Inferior parietal cortex (tissue), 1 donor: ENCODE measurements at regions not wholly inside any gene's neighbourhood (a gene's known extent, or its start where the extent isn't known, plus 50 kb on each side); places are given as distances from the start of the nearest gene placed in this dataset.
"Not testable (repeated sequence)": the region's sequence is repeated elsewhere in the genome, so short reads cannot be mapped to it uniquely, and the experiment has no call there.

Experiments
- DNase-seq: peaks from one replicate; pipeline ENCODE4 v3.0.0-alpha.2; 2016; ENCODE audit errors: extremely low spot score

DNA sequence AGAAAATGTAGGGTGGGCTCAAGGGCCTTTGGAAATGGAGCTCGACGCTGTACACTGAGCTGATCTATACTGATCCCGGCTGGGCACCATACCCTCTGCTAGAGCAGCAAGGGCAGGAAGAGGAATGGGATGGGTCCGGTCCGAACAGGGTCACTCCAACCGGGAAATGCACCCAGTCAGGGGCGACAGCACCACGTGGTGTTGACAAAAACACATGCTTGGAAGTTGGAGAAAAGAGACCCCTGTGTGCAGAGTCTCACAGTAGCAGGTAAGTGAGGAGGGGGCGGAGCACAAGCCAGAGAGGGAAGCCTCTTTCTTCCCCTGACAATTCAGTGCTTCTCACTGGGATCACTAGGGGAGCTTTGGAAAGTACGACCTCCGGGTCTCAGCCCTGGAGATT, 84.1 kb upstream of the ASB18 start:
- DNase-seq = no peak

DNA sequence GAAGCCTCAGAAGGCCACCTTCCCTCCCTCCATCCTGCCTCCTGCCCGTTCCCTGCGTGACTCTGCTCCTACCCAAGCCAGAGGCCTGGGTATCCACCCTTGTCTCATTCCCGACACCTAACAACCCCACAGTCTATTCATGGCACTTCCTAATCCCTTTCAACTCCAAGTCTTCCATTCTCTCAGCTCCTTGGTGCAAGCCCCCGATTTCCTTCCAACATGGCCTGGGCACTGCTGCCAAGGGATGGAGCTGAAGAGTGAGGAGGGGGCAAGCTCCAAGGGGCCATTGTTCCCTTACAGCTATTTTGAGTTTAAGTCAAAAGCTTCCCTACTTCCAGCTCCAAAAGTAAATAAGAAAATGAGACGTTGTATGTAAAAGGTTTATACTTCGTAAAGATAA, 84.8 kb upstream of the ASB18 start:
- no peak for DNase-seq

DNA sequence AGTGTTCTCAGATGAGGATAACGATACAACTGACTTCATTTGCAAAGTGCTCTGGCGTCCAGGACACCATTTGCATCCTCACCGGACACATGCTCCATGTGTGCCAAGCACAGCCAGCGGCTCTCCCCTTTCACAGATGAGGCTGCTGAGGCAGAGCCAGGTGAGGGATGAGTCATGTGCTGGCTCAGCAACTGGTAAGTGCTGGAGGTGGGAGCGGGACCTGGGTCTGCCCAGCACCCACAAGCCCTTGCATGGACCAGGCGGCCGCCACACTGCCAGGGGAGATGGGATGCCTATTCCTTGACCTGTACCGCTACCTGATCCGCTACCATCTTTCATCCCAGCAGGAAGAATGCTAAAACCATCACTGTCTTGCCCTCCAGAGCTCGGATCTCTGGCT, 86.2 kb upstream of the ASB18 start:
- DNase-seq = no peak

DNA sequence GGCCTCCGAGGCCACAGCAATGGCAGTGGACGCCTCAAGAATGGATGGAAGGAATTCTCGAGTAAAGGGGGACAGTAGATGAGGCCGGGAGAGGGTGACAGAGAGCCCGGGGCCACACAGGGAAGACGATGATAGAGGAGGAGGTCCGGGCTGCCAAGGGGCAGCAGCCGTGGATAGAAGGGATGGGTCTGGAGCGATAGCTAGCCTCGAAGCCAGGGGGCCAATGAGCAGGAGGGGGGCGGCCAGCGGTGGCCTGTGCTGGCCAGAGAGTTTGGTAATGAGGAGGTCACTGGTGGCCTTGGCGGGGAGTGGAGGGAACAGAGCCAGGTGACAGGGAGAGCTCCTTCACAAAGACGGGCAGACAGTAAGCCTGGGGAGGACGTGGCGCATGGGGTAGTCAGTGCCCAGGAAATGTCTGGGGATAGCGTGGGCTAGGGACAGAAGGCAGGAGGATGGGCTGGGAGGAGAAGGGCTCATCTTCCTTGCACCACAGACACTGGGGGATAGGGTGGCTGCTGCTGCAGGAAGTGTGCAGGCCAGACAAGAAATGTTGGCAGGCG, 87.8 kb upstream of the ASB18 start:
- no peak for DNase-seq

DNA sequence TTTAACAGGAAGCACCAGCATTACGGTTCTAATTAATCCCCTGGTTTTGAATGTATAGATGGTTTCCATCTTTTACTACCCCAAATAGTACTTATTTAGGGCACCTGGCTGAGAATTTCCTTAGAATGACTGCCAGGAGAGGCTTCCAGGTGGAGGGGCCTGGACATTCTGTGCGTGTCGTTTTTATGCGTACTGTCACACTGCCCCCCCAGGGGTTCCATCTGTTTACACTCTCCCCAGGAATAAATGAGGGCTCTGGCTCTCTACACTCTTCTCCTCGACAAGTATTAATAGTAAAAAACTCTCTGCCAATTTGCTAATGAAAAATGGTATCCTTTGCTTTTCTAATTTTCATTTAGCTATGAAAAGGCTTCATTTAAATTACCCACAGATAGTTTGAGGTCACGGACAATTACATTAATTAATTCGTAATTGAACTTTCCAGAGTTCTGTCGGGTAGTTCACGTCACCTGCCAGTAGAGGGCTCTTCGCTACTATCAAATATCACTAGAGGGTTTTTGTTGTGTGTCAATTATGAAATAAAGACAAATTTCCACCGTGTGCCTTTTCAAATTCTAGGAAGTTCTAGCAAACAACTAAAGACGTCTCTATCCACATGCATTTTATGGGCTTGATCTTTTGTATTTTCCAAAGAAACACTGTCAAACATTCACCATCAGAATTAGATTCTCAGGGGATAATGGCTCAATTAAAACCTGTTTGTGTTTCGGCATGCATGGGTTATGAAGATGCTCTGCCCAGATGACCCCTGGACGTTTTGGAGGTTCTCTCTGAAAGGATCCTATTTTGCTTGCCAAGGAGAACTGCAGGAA, 88.8 kb upstream of the ASB18 start:
- DNase-seq = peak; percentile 73

DNA sequence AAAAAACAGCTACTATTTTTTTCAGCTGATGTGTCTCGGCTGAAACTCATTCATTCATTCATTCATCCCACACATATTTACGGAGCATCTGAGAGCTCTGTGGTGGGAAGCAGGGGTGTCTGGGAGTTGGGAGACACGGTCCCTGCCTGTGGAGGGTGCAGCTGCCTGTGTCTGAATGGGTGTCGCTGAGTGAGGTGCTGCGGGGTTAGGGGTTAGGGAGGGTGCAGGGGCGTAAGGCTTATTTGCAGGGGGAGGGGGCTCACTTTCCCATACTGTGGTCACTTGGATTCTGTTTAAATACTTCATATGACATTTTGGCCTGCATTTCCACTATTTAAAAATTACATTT, 89.4 kb upstream of the ASB18 start:
- DNase-seq = no peak

DNA sequence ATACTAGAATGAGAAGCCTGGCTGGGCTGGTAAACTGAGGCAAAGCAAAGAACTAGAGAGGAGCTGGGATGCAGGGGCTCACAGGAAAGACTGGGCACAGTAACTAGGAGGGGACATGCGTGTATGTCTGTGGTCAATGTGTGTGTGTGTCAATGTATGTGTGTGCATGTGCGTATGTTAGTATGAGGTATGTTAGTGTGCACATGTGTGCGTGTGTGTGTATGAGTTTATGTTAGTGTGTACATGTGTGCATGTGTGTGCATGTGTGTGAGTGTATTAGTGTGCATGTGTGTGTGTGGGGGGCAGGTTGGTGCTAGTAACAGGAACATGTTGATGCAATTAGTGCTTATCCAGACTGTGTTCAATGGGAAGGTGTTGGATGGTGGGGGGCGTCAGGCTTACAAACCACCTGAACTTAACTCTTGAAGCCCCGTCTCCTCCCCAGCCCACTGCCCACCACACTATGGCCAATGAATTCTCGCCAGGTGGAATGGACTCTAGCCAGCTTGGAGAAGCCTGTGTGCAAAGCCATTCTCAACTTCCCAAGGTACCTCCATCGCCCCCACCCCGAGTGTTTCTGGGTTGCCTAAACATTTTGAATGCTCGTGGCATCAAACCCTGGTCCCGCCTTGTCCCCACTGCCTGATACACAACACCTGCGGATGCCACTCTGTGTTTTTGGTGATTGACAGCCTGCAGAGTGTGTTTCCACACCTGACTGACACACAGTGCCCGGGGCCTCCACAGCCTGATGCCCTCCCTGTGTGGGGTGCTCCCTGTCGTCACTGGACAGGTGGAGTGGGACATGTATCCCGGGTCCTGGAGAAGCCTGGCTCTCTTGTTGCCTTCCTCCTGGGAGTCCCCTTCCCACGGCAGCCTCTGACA, 90.1 kb upstream of the ASB18 start:
- no peak for DNase-seq

DNA sequence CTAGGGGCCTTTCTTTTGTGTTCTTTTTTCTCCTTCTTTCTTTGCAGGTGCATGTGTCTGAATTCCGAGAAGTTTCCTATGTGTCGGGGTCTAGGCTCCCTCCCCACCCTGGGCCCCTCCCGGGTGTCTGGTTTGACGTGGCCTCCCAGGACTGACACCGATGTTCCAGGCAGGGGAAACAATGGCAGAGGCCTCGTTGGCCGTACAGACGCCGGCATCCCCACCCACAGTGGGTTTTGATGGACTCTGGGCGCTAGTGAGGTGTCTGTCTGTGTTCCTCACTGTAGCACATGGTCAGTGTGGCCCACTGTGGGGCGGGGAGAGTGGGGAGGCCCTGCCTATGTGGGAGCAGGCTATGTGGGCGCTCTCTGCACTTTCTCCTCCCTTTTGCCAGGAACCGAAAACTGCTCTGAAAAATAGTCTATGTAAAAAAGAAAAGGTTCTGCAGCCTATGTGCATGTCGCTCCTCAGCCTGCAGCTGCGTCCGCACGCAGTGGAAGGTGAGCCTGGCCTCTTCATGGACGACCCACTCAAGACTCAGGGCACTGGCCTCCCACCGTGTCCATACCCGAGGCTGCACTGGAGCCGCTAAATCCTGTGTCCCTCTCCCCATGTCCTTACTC, 90.9 kb upstream of the ASB18 start:
- DNase-seq = no peak

DNA sequence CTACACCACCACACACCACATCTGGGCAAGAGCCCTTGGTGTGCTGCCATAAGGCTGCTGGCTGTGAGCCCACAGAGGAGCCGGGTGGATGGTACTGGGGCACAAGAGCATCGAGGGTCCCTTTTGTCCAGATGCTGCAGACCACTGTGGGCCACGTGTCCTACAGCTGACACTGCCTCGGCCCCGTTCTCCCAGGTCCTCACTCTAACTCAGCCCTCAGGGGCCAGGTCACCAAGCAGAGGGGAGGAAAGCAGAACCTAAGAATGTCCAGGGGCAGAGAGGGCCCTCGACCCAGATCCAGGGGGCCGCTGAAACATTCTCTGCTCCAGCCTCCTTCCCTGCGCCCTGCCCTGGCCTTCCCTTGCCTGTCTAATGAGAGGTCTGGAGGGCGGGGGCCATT, 91.7 kb upstream of the ASB18 start:
- no peak for DNase-seq

DNA sequence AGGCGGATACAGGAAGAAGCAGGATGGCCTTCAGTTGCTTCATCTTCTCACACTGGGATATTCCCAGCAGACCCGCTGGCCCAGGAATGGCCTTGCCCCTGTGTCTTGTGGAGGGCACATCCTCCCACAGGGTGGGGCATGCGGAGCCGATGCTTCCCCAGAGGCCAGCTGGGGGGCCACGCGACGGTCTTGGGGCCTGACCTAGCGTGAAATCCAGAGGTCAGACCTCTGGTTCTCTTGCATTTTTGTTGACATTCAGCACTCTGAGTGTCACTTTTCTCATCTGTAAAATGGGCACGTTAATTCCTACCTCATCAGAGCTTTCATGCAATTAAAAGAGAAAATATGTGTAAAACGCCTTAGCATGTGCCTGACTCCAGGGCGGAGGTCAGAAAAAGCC, 92.1 kb upstream of the ASB18 start:
- DNase-seq = not testable (repeated sequence)

DNA sequence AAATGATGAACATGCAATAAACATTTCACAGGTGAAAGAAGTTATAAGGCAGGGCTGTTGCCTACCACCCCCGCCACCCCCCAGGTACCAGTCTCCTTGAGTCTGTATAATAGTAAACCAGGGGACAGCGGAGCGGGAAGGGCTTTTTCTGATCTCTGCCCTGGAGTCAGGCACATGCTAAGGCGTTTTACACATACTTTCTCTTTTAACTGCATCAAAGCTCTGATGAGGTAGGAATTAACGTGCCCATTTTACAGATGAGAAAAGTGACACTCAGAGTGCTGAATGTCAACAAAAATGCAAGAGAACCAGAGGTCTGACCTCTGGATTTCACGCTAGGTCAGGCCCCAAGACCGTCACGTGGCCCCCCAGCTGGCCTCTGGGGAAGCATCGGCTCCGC, 94.3 kb upstream of the ASB18 start:
- not testable (repeated sequence) for DNase-seq

DNA sequence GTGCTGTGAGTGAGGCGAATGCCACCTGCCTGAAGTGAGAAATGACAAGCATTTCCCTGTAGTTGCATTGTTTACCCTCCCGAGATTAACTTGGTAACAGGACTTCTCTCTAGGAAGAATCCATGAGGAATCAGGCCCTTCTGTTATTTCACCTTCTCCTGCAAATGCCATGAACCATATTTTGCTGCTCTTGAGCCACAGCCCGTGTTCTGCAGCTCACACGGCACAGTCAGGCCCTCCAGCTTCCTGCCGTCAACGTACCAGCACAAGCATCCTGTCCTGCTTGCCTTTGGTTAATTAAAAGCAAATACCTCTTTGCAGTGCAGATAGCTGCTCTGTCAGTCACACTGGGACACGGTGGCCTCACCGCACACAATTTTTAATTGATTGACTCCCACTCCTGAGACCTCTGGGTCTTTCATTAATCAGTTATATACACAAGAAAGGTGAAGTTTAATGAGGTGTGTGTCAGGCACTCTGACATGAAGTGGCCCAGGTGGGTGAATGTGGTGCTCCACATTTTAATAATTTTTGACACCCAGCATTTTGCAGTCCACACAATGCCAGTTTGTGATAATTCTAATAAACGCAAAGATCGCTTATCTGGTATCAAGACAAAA, 95.3 kb upstream of the ASB18 start:
- no peak for DNase-seq

DNA sequence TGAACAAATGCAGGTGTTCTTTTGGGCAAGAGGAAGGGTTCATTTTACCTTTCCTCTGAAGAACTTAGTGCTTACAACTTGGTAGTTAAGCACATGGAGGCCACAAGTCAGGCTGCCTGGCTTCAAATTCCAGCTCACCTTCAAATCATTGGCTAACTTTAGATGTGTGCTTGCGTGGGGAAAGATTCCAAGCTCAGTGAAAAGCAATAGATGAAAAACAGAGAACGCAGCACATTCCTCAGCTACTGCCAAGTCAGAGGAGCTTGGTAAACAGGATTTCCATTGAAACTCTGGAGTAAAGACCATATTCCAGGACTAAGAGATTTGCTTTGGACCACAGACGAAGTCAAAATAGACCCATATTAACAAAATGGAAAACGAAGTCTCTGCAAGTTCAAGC, 96.3 kb upstream of the ASB18 start:
- no peak for DNase-seq

DNA sequence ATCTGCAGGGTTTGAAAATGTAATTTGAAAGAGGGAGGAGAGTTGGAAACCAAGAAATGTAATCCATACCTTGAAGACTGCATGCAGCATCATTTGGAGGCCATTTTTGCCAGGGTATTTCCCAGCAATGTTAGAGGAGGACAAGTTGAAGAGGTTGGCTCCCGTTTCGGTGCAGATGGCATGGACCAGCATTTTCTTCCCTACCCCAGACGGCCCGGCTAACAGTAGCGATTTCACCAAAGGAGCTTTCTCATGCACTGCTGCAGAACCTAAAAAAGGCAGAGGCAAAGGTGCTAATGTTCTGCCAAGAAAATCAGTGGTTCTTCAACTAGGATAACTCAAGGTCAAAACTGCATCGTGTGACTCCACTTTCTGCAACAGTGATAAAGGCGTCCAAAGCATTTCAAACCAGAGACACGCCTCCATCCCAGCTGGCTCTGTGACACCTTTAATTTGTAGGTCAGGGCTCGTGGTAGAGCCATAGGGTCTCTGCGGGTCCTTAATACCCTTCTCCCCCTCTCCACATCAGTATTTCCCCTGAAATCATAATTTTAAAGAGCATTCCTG, 99.6 kb upstream of the ASB18 start:
- no peak for DNase-seq

DNA sequence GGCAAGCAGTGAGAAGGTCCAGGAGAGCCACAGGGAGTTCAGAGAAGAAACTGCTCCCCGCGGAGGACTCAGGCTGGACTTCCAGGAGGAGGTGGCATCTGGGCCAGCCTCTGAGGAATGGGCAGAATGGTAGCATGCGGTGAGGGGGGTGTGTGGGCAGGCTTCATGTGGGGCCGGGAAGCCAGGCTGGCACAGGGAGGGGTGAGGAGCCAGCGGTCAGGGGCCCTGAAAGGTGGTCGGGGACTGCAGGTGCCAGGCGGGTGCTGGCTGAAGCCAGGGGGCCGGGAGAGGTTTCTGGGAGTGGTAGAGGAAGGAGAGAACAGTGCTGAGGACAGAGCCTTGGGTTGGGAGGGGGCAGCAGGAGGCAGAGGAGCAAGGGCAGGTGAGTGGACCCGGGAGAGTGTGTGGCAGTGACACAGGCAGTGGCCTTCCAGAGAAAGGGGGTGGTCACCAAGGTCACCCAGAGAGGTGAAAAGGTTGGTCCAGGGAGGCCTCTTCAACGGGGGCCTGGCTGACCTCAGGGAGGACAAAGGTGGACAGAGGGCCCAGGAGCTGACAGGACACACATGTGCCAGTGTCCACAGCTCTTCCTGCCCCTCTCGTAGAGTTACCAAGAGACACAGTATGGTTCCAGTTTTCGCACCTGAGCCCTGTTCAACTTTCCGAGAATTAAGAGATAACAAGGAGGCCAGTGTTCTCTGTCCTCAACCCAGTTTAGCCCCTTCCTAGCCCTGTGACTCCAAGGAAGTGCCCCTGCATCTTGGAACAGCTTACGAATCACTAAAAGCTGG, 101.2 kb upstream of the ASB18 start:
- DNase-seq = no peak

DNA sequence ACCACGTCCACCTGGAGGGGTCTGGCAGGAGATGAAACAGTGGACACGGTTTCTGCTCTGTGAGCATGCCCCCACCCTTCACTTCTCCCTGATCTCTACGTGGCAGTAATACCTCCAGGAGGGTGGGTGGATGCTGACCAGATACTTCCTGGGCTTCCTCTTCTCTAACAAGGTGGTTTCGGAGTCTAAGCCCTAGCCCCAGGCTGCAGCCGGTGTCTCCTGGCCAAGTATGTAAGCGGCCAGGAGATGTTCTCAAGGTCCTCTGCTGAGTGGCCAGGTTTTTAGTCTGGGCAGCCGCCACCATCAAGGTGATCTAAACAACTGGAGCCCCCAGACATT, 101.8 kb upstream of the ASB18 start:
- DNase-seq = no peak

DNA sequence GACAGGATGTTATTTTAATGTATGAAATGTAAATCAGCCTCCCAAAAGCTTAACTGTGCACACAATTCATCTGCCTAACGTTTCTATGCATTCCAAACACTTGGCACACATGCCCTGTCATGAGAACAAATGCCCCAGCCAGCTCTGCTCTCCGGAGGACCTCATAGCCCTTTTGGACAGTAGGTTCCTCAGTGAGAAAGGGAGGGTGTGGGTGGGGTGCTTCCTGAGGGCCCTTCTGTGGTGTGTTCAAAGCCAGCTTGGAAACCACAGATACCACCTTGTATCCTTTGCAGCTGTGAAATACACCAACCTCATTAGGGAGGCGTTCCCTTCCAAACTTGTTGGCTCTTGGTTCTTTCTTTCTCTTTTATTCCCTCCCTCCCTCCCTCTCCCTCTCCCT, 102.2 kb upstream of the ASB18 start:
- DNase-seq = no peak

DNA sequence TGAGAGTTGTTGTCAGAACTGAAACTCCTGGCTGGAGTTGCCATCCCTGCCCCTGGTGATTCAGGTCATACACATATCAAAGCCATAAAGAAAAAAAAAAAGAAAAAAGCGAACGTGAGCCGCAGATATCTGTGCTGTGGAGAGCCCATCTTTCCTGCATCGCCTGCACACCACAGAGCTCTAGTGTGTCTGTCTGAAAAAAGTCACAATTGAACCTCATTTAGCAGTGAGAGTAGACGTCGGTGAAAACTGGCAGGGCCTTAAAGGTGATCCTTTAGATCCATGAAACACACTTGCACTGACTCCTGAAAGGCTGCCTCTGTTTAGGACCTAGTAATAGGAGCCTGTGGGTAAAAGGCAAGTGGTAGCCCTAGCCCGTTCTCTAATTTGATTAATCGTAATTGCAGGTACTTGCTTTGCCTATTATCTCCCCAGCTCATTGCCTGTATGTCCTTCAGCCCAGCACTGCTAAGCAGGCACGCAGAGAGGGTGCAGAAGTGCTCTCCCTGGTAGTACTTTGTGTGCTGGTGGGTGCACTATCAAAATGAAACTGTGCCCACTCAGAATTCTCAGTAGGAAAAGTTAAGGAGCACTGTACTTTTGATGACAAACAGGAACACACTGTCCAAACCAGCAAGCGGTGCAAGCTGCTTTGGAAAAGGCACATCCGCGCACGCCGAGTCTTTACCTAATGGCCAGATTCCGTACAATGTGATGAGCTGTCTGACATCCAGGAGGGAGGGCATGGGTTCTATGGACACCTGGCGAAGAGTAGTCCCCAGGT, 103.5 kb upstream of the ASB18 start:
- no peak for DNase-seq

DNA sequence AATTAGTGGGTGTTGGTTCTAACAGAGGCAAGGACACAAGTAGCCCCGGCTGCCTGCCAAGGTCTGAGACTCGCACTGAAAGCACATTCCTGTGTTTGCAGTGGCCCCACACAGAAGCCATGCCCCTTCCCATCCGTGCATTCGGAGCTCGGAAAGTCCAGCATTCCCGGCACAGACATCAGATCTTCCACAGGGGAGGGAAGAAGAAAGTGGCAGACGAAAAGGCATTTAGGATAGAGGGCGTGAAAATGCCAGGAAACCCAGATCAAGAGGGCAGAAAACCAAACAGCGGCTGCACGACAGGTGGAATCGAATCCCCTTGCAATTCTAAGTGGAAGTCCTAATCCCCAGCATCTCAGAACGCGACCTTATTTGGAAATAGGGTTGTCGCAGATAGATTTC, 105.5 kb upstream of the ASB18 start:
- DNase-seq = no peak

DNA sequence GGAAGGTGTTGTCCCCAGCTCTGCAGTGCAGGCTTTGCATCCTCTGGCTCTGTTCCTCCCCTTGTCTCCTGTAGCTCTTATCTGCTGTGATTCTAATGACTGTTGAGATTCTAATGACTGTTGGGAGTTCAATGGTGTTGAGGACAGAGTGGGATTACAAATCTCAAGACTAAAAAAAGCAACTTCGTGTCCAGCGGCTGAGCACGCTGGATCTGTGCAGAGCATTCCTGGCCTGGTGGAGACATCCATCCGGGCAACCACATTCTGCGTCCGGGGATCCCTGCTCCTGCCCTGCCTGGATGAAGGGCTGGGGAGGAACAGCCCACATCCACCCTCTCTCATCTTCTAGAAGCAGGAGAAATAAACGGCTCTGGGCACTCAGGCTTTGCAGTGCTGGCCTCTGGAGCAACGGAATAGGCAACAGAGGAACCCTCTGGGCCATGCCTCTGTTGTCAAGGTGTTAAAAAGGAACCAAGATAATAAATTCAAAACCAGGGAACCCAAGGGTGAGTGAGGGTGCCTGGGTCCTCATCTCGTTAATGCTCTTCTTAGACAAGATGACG, 106.7 kb upstream of the ASB18 start:
- no peak for DNase-seq
